ENCODE measurements at regions not wholly inside any gene's neighbourhood (a gene's known extent, or its start where the extent isn't known, plus 50 kb on each side); places are given as distances from the start of the nearest gene placed in this dataset.

GRCh38 chr5:120016717-120017382 lies 387.5 kb downstream of the FAM170A start:
- DNase-seq = no peak

- no peak for DNase-seq
Observed at GRCh38 chr5:120017513-120017912, 388.2 kb downstream of the FAM170A start.

- DNase-seq = no peak
Observed at GRCh38 chr5:120035181-120035580, 405.8 kb downstream of the FAM170A start.

GRCh38 chr5:120035815-120036577 lies 406.6 kb downstream of the FAM170A start:
- no peak for DNase-seq

- DNase-seq = no peak
Observed at GRCh38 chr5:120037451-120037850, 408.1 kb downstream of the FAM170A start.

GRCh38 chr5:120039111-120039510 lies 409.8 kb downstream of the FAM170A start:
- no peak for DNase-seq

- DNase-seq = no peak
Observed at GRCh38 chr5:120043431-120043830, 414.1 kb downstream of the FAM170A start.

- no peak for DNase-seq
Observed at GRCh38 chr5:120052916-120053828, 410.9 kb upstream of the PRR16 start.

- no peak for DNase-seq
Observed at GRCh38 chr5:120053841-120054240, 410.3 kb upstream of the PRR16 start.

GRCh38 chr5:120055858-120056257 lies 408.2 kb upstream of the PRR16 start:
- no peak for DNase-seq

GRCh38 chr5:120062515-120062917 lies 401.6 kb upstream of the PRR16 start:
- DNase-seq = no peak

- DNase-seq = no peak
Observed at GRCh38 chr5:120072068-120072761, 391.9 kb upstream of the PRR16 start.

GRCh38 chr5:120073722-120074121 lies 390.4 kb upstream of the PRR16 start:
- DNase-seq = no peak

GRCh38 chr5:120080781-120081180 lies 383.3 kb upstream of the PRR16 start:
- DNase-seq = no peak

GRCh38 chr5:120082316-120083068 lies 381.6 kb upstream of the PRR16 start:
- DNase-seq = no peak

- no peak for DNase-seq
Observed at GRCh38 chr5:120083851-120084542, 380.1 kb upstream of the PRR16 start.

- DNase-seq = no peak
Observed at GRCh38 chr5:120084543-120084870, 379.6 kb upstream of the PRR16 start.

GRCh38 chr5:120086081-120086480 lies 378.0 kb upstream of the PRR16 start:
- DNase-seq = no peak

- DNase-seq = no peak
Observed at GRCh38 chr5:120088412-120088811, 375.7 kb upstream of the PRR16 start.

- no peak for DNase-seq
Observed at GRCh38 chr5:120088836-120089235, 375.3 kb upstream of the PRR16 start.

- DNase-seq = no peak
Observed at GRCh38 chr5:120091376-120091948, 372.6 kb upstream of the PRR16 start.

Measured in CD4-positive, alpha-beta T cell treated with Interferon alpha-2 for 1 hour (primary cell).